Upper lobe of left lung (tissue), 6 donors: ENCODE measurements at regions not wholly inside any gene's neighbourhood (a gene's known extent, or its start where the extent isn't known, plus 50 kb on each side); places are given as distances from the start of the nearest gene placed in this dataset.
A peak's percentile ranks its signal among the peaks of the same experiment; 100 is the strongest.

Experiments used
- ATAC-seq, 2 donors: fragments of 200-7000 bp; cut with Tn5 transposase; one replicate each; pipeline ENCODE4 v1.9.1; 2022; ENCODE audit warnings: mild to moderate bottlenecking in 2 of 2, moderate library complexity in 2 of 2; ENCODE audit not compliant: low FRiP score in 2 of 2
- DNase-seq, 2 donors: peaks; one replicate each; pipeline ENCODE4 v3.0.0-alpha.2; 2019 to 2020
- H3K27ac ChIP-seq, 4 donors: fragments of 200-600 bp; sonication (generic); one replicate each; pipeline ENCODE4 v1.5.1; 2016 to 2019
- H3K27me3 ChIP-seq, 4 donors: fragments of 200-600 bp; sonication (generic); one replicate each; pipeline ENCODE4 v1.5.1; 2017 to 2019
- H3K36me3 ChIP-seq, 4 donors: fragments of 200-600 bp; sonication (generic); one replicate each; pipeline ENCODE4 v1.5.1; 2016 to 2019
- H3K4me1 ChIP-seq, 4 donors: fragments of 200-600 bp; sonication (generic); one replicate each; pipeline ENCODE4 v1.5.1; 2018 to 2019
- H3K4me3 ChIP-seq, 4 donors: fragments of 200-600 bp; sonication (generic); one replicate each; pipeline ENCODE4 v1.5.1; 2017 to 2019; ENCODE audit warnings: mild to moderate bottlenecking in 2 of 4, moderate library complexity in 1 of 4
- H3K9me3 ChIP-seq, 4 donors: fragments of 200-600 bp; sonication (generic); one replicate each; pipeline ENCODE4 v1.5.1; 2018 to 2019
- POLR2A ChIP-seq, 4 donors: fragments of 450-650 bp; IDR thresholded peaks; one replicate each; pipeline ENCODE4 v1.5.1; 2016 to 2017; ENCODE audit warnings: antibody characterized with exemption in 4 of 4, mild to moderate bottlenecking in 2 of 4
- POLR2AphosphoS5 ChIP-seq, 2 donors: sonication (generic); formaldehyde crosslinking; IDR thresholded peaks; one replicate each; pipeline ENCODE4 v1.5.1; 2017; ENCODE audit warnings: antibody characterized with exemption in 2 of 2
- WGBS, 2 donors: methylation state at CpG; one replicate each; pipeline ENCODE4 v1.1.5; 2017 to 2018; 5-methylcytosine and 5-hydroxymethylcytosine counted together
- donor health status: DM: no; HTN: no; CAD: no; lungs with moderate emphysema.
- donor health status: DM: no; HTN: yes; CAD: no; lungs with severe emphysema.

- Histone ChIP-seq H3K4me3 (no peak overlapping the region), H3K4me1 (no peaks in the 10 kb centered on the region), H3K36me3 (no peaks in the 10 kb centered on the region), H3K9me3 (no peaks in the 10 kb centered on the region), H3K27ac (no peak overlapping the region), H3K27me3 (no peaks in the 10 kb centered on the region)
- DNase-seq (no peak), ATAC-seq (peak in 1 of 2 donors; percentile 91)
- TF ChIP-seq POLR2AphosphoS5 (IDR thresholded peaks at IDR 0.05) = no peak
- TF ChIP-seq POLR2A (IDR thresholded peaks at IDR 0.05) = no peak
- 51 to 69% methylated on average over 4 of the region's 4 CpGs for WGBS, 2 donors
Observed at GRCh38 chr5:122723606-122724352, 51.1 kb upstream of the SNX2 start.
